Neural crest cell (in vitro differentiated cells): ENCODE measurements at regions not wholly inside any gene's neighbourhood (a gene's known extent, or its start where the extent isn't known, plus 50 kb on each side); places are given as distances from the start of the nearest gene placed in this dataset.
"Not testable (repeated sequence)": the region's sequence is repeated elsewhere in the genome, so short reads cannot be mapped to it uniquely, and the experiment has no call there.

ENCODE experiments used
- DNase-seq: peaks from one replicate; pipeline ENCODE4 v3.0.0; 2021; ENCODE audit warnings: low read depth, mixed read lengths, low spot score
- H3K27ac Mint-ChIP-seq: one replicate; pipeline ENCODE4 v1.8.0; 2021; ENCODE audit warnings: mild to moderate bottlenecking, mixed read lengths; ENCODE audit not compliant: unreplicated experiment
- H3K27me3 Mint-ChIP-seq: 2 replicates; pipeline ENCODE4 v1.8.0; 2021; ENCODE audit warnings: low read depth, mild to moderate bottlenecking, mixed read lengths
- H3K36me3 Mint-ChIP-seq: 2 replicates; pipeline ENCODE4 v1.8.0; 2021; ENCODE audit warnings: low read depth, mild to moderate bottlenecking, mixed read lengths
- H3K4me1 Mint-ChIP-seq: 2 replicates; pipeline ENCODE4 v1.8.0; 2021; ENCODE audit warnings: mixed read lengths
- H3K4me3 Mint-ChIP-seq: one replicate; pipeline ENCODE4 v1.8.0; 2021; ENCODE audit warnings: mild to moderate bottlenecking, mixed read lengths
- H3K9me3 Mint-ChIP-seq: 2 replicates; pipeline ENCODE4 v1.8.0; 2021; ENCODE audit warnings: mixed read lengths
- CTCF ChIP-seq: fragments of 200-600 bp; sonication (generic); conservative IDR thresholded peaks from 2 replicates; pipeline ENCODE4 v1.5.0; 2021; ENCODE audit warnings: antibody characterized with exemption, mild to moderate bottlenecking

DNA sequence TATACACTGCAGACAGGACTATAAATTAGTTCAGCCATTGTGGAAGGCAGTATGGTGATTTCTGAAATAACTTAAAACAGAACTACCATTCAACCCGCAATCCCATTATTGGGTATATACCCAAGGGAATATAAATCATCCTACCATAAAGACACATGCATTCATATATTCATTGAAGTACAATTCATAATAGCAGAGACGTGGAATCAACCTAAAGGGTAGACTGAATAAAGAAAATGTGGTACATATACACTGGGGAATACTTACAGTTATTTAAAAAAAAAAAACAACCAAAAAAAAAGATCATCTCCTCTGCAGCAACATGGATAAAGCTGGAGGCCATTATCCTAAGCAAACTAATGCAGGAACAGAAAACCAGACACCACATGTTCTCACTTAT lies 473.9 kb downstream of the TRHDE start:
- Mint-ChIP-seq H3K9me3 (peaks cover 20% of the 10 kb centered on the region), H3K36me3 (peaks cover 5% of the 10 kb centered on the region), H3K27me3 (no peaks in the 10 kb centered on the region), H3K4me1 (no peaks in the 10 kb centered on the region), H3K27ac (no peak overlapping the region), H3K4me3 (no peak overlapping the region)
- DNase-seq, result no peak
- TF ChIP-seq CTCF, result no peak

DNA sequence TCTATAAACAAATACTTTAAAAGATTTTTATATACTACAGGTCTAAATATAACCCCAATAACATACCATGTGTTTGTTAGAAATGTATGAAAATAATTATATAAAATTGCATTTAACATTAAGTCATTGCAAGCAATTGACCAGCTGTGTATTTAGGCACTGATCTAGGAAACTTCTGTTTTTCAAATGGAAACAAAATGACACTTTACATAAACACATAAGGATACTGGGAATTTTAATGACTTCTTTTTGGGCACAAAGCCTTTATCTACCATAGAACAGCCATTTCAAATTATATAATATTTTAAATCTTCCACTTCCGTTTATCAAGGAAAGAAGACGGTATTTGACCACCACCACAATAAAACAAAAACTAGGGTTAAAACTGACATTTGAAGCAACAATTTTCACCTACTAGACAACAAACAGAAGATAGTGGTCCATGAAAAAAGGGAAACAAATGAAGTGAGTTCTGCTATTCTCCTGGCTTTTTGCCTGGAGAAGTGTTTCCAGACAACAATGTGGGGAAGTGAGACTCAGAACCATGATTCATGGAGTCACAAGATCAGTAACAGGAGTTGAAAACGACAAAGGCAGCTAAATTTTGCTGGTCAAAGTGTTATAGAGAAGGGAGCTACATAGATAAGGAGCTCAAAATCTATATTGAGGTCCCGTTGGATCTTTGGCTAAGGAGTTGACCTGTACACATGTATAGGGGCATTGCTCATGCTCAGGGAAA lies 475.1 kb downstream of the TRHDE start:
- TF ChIP-seq CTCF, result no peak
- Mint-ChIP-seq H3K36me3 (peaks cover 5% of the 10 kb centered on the region), H3K4me3 (no peak overlapping the region), H3K4me1 (no peaks in the 10 kb centered on the region), H3K9me3 (peaks cover 15% of the 10 kb centered on the region), H3K27me3 (no peaks in the 10 kb centered on the region), H3K27ac (no peak overlapping the region)
- DNase-seq, result no peak

DNA sequence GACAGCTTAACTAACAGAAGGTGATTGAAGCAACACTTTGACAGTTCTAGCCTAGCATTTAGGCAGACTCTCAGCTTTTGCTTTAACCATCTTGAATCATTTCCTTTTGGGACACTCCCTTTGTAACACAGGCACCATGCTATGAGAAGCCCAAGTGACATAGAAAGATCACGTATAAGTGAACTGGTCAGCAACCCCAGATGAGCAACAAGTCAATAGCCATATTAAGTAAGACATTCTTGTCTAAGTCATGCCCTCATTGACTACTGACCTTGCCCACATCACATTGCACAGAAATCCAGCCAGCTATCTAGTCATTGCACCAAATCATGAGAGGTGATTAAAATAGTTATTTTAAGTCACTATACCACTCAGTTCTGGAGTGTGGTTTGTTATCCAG lies 476.8 kb downstream of the TRHDE start:
- Mint-ChIP-seq H3K4me3 (no peak overlapping the region), H3K4me1 (no peaks in the 10 kb centered on the region), H3K27me3 (no peaks in the 10 kb centered on the region), H3K27ac (no peak overlapping the region), H3K9me3 (peaks cover 9% of the 10 kb centered on the region), H3K36me3 (peaks cover 2% of the 10 kb centered on the region)
- DNase-seq, result no peak
- TF ChIP-seq CTCF, result no peak

DNA sequence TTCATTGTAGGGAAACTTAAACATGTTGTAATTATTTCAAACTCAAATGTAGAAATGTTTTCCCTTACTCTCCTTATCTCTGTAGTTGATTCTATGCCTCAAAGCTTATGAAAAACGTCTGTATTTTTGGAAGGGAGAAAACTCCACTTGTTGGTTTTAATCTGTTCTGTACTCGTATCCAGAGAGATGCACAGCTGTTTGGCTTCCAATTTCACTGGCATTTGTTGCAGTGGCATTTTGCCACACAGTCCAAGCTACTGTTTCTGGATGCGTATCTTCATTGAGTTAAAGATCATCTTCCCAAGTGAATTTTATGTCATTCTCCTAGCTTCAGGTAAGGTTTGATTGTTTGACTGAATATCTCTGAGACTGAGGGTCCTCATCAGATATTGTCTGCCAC lies 481.4 kb downstream of the TRHDE start:
- Mint-ChIP-seq H3K27me3 (no peaks in the 10 kb centered on the region), H3K9me3 (peaks cover 9% of the 10 kb centered on the region), H3K4me3 (no peak overlapping the region), H3K27ac (no peak overlapping the region), H3K4me1 (no peaks in the 10 kb centered on the region), H3K36me3 (no peaks in the 10 kb centered on the region)
- no peak for DNase-seq
- TF ChIP-seq CTCF, result no peak

DNA sequence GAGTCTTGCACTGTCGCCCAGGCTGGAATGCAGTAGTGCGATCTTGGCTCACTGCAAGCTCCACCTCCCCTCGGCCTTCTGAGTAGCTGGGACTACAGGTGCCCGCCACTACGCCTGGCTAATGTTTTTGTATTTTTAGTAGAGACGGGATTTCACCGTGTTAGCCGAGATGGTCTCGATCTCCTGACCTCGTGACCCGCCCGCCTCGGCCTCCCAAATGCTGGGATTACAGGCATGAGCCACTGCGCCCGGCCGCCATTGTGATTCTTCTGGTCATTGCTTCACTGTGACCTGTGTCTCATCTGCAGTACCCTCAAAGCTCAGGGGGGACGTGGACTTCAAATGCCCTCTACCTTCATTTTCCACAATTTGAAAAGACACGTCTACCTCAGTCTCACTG lies 481.9 kb downstream of the TRHDE start:
- not testable (repeated sequence) for H3K27ac Mint-ChIP-seq, H3K4me1 Mint-ChIP-seq, H3K4me3 Mint-ChIP-seq, H3K36me3 Mint-ChIP-seq, H3K27me3 Mint-ChIP-seq, DNase-seq
- H3K9me3 Mint-ChIP-seq, result peaks cover 12% of the 10 kb centered on the region

- no peak overlapping the region for H3K27ac Mint-ChIP-seq
- no peak overlapping the region for H3K4me3 Mint-ChIP-seq
- no peaks in the 10 kb centered on the region for H3K4me1 Mint-ChIP-seq
- no peak for DNase-seq
- no peaks in the 10 kb centered on the region for H3K36me3 Mint-ChIP-seq
- TF ChIP-seq CTCF, result no peak
- H3K9me3 Mint-ChIP-seq, result peaks cover 9% of the 10 kb centered on the region
- H3K27me3 Mint-ChIP-seq, result no peaks in the 10 kb centered on the region
These were observed 494.3 kb downstream of the TRHDE start for GRCh38 chr12:72766517-72766916.
